GM12873 (cell line): ENCODE measurements at regions not wholly inside any gene's neighbourhood (a gene's known extent, or its start where the extent isn't known, plus 50 kb on each side); places are given as distances from the start of the nearest gene placed in this dataset.

Experiments
- CTCF ChIP-seq: IDR thresholded peaks from 2 replicates; pipeline ENCODE4 v1.5.1; 2012; ENCODE audit warnings: low read depth, mild to moderate bottlenecking, moderate library complexity, low read length, control low read depth; ENCODE audit not compliant: insufficient read depth; ENCODE audit errors: missing control alignments

DNA sequence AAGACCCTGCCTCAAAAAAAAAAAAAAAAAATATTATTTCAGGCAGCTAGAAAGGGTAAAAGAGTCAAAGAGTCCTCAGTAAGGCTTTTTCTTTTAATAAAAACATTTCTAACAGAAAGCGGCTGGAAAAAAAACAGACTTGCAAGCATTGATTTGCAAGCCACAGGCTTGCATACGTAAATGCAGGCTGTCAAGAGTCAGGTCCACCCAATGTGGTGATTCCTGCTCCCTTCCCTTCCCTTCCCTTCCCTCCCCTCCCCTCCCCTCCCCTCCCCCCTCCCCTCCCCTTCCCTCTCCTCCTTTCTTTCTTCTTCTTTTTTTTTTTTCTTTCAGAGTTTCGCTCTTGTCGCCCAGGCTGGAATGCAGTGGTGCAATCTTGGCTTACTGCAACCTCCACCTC lies 74.4 kb upstream of the GULP1 start:
- TF ChIP-seq CTCF, result no peak

DNA sequence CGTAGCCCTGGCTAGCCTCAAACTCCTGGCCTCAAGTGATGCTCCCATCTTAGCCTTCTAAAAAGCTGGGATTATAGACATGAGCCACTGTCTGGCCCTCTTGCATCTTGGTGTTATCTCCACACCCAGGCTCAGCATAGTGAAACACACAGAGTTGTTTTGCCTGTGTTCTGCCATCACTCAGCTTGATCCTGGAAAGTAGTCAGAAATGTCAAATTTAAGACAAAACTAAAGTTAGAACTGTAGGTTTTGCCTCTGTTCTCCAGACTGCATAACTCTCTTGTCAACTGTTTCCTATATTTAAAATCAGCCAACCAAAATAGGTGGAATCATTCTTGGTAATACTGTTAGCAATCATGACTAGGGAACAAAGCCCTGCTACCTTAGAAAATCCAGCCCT lies 72.1 kb upstream of the GULP1 start:
- no peak for TF ChIP-seq CTCF

DNA sequence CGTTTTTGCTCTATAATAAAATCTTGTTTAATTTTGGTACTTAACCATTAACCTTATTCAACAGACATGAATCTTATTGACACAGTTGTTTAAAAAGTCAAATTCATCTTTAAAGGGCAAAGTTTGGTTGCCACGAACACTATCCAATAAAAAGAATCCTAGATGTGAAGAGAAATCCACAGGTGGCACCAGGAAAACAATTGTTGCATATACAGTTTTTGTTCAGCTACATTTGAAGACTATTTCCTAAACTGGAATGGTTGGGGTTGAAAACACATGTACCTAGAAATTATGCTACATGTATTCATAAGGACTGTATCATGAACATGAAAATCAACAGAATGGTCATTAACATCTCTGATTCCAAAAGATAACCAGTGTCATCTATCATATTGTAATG lies 71.1 kb upstream of the GULP1 start:
- TF ChIP-seq CTCF, result no peak

GRCh38 chr2:188227713-188228112 lies 64.0 kb upstream of the GULP1 start:
- TF ChIP-seq CTCF, result no peak

DNA sequence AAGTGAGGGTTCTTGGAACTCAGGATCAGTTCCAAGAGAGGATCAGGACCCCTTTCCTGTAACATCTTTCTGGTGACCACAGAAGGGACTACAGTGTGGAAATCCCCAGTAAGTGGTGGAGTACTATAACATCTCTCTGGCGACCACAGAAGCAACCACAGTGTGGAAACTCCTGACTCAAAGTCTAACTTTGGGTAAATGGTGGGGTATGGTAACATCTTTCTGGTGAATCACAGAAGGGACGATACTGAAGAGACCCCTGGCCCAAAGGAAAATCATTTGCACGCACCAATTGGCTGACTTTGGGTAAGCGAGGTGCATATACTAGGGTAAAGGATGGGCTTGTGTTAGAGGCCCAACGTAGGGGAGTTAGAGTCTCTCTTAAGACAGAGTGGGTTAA lies 56.3 kb upstream of the GULP1 start:
- TF ChIP-seq CTCF, result no peak

- no peak for TF ChIP-seq CTCF
Measured at GRCh38 chr2:188238386-188238785, 53.3 kb upstream of the GULP1 start.
